Kidney glomerular epithelial cell (primary cell): ENCODE measurements at regions not wholly inside any gene's neighbourhood (a gene's known extent, or its start where the extent isn't known, plus 50 kb on each side); places are given as distances from the start of the nearest gene placed in this dataset.
A peak's percentile ranks its signal among the peaks of the same experiment; 100 is the strongest.
"Not testable (repeated sequence)": the region's sequence is repeated elsewhere in the genome, so short reads cannot be mapped to it uniquely, and the experiment has no call there.

ENCODE experiments used
- DNase-seq: peaks from one replicate; lab custom pipeline; 2025; lab: John Stamatoyannopoulos, UW

DNA sequence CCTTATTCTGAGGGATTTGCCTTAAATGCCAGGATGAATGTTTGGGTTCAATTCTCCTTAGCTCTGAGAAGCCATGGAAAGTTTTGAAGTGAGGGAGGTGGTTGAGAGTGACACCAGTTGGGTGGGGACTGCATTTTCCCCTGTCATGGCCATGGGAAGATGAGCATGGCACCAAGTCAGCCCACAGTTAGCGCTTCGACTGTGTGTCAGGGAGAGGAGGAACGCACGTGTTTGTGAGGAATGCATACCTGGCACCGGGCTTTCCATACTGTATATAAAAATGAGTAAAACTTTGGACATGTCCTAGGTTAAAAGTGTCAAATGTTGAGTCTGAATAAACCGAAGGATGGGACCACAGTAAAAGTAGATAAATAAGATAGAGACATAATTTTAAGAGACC is 187.5 kb upstream of the KL start:
- DNase-seq = no peak

- DNase-seq = peak; percentile 97
Observed at GRCh38 chr13:32829269-32829668, 187.0 kb upstream of the KL start.

GRCh38 chr13:32829676-32830335 is 186.4 kb upstream of the KL start:
- peak; percentile 98 for DNase-seq

DNA sequence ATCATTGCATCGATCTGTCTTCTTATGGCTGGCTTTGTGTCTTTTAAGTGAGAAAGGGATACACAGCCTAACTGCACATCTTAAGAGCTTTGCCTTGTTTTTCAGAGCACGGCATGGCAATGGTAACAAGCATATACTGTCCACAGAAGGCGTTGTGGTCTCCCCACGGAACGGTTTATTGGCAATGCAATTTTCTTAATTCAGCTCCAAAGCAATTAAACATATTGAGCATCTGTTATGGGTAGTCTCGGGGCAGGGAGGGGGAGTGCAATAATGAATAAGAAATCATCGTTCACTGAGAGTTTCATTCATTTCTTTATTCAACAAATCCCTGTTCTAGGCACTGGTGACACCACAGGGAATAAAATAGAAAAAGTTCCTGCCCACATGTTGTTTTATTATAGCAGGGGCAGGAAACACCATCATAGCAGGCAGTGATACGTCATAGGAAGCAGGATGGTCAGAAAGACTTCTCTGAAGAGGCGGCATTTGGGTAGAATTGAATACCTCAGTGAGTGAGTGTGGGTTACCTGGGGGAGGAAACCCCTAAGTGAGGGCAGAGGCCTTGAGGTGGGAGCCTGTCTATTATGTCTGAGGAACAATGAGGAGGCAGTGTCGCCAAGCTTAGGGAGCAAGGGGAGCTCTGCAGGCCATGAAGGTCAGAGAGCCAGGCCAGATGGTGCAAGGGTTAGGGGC is 185.7 kb upstream of the KL start:
- DNase-seq = no peak

GRCh38 chr13:32837307-32837972 is 178.8 kb upstream of the KL start:
- DNase-seq = no peak

- DNase-seq = peak; percentile 29
Observed at GRCh38 chr13:32837973-32838927, 178.0 kb upstream of the KL start.

GRCh38 chr13:32838945-32839344 is 177.3 kb upstream of the KL start:
- no peak for DNase-seq

- DNase-seq = no peak
Observed at GRCh38 chr13:32840113-32840512, 176.1 kb upstream of the KL start.

DNA sequence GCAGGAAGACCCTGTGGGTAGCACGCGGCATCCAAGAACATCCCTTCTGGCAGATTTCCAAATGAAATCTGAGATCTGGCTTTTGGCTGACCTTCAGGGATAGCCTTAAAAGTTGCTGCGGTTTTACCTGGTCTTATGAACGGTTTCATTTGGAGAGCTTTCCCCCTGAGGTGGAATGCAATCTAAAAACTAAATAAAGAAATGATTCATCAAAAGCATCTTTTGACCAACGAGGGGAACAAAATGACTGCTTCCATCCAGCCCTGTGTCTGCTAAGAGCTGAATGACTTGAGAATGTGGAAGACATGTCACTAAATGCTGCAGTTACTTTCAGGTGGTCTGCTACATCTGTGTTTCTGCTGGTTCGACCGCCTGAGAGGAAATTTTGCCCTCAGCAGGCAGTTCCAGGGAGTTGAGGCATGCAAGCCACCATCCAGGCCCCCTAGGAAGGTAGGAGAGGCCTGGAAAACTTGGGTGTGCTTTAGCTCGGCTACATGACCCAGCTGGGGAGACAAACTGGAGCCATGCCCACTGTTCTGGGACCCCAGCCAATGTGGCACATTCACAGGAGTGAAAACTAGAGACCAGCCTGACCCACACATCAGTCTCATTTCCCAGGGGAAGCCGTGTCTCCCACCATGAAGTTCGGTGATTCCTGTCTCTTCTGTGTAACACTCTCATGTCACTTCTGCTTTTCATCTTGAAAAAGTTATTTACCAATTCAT is 175.1 kb upstream of the KL start:
- no peak for DNase-seq

DNA sequence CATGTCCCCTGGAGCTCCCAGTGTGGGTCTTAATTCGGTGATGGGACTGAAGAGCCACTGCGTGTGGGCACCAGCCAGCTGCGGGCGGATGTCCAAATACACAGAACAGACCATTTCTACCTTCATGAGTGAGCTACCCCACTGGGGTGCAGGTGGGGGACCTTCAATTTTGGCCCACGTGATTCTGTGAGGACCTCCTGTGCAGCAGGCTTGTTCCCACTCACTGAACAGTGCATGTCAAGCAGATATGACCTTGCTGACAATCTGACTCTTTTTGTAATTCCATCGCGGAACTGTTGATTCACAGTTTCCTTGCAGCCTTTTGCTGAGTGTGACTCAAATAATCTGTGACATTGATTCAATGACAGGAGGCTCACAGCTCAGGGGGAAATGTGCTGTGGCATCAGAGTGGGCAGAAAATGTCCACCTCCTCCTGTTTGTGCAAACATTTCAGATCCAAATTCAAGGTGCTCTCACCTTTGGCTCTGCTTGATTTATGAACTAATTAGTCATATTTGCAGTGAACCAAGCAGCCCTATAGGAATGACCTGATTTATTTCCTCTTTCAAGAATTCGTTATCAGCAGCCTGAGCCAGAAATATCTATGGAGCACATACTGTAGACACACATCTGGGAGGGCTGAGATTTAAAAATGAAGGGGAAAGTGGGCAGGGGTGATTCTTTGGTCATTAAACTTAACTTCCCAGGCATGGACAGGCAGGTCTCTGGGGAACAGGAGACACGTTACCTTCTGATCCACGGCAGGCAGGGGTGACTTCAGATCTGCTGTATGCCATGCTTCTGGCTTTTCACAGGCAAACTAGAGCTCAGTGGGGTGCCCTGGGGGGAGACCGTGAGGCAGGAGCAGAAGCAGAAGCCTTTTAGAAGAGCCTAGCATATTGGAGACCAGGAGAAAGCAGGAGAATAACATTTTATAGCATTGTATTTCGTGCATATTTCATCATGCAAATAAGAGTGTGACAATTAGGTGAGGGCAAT is 170.0 kb upstream of the KL start:
- DNase-seq = no peak

DNA sequence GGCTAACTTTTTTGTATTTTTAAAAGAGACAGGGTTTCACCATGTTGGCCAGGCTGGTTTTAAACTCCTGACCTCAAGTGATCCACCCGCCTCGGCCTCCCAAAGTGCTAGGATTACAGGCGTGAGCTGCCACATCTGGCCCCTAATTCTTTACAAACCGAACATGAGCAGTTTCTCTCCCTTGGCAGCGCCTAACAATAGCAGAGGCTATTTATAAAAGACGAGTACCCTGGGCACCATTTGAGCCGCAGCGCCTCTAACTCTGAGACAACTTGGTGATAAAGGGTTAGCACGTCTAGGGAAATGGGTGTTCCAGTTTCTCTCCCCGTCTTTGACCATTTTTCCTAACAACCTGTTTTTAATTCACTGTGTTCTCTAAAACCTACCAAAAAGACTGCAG is 168.2 kb upstream of the KL start:
- DNase-seq = not testable (repeated sequence)

DNA sequence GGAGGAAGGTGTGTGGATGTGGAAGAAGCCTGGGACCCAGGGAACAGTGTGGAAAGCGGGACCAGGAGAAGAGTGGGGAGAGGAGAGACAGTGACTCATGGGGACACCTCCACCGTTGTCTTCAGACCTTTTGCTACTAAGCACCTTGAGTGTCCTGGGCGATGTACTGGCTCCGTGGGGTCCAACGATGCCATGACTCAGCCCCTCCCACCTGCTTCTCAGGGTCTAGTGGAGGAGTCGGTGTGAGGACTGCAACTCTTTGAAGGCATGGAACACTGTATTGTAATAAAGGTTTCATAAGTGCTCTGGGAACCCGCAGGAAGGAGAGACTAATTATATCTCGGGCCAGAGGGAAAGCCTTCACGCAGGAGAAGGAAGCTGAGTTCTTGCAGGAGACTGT is 166.9 kb upstream of the KL start:
- no peak for DNase-seq

DNA sequence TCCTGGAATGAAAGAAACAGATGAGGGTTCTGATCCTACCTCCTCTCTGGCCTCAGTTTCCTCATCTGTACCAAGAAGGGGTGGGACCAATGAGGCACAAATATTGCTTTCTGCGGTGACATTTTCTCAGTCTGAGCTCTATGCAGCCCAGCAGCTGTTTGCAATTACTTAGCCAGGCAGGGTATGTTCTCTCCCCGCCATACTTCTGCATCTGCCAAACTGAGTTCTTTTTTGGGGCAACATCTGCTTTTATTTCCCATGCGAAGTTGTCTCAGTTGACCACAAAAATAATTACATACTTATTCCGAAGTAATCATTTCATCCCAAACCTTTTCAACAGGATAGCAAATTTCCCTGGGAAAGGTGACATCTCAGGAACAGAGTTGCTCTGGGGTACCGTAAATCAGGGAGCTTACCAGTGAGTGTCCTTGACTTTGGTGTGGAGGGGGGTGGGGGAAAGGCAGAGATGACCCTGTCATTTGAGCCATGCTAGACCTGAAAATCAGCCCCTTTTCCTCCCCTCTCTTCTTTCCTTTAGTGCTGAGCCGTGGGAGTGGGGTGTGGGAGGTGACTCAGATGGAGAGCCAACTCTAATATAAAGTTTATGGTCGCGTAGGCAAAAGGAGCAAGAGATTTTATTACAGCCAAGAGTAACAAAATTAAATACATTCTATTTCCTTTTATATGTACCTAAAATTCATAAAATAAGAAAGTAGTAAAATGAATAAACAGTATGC is 165.7 kb upstream of the KL start:
- DNase-seq = no peak

DNA sequence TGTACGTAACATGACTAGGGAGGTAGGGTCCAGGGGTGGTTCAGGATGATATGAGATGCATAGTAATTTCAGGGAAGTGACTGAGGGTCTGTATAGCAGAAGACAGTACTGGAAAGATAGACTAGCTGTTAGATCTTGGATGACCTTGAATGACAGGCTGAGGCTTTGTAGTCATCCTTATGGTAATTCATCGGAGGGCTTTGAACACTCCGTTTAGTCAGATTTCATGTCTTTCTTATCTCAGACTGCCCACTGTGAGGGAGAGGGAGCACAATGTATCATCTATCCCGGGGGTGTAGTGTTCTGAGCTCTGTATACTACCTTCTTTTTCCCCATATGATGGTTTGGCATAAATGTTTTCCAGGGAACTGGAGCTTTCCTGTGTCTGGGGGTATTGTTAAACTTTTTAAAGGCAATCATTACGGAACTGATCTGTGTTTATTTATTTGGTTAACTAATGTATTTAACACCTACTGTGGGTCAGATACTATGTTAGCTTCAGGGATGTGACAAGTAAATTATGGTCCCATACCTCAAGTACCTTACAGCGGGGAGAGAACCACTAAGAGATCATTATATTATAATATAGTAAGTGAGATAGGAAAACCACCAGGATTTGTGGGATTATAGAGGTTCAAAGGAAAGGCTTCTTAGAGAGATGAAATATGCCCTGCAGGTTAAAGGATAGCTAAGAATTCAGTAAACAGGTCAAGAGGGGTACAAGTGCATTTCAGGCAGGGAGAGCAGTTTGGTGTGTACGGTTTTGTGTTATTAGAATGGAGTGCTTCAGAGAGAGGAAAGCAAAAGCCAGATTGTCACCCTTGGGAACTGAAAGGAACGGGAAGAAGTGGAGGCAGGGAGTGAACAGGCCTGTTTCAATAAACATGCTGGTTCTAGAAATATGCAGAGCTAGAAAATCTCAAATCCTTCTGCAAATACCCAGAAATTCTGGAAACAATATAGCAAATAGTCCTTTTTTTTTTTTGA is 164.8 kb upstream of the KL start:
- no peak for DNase-seq

DNA sequence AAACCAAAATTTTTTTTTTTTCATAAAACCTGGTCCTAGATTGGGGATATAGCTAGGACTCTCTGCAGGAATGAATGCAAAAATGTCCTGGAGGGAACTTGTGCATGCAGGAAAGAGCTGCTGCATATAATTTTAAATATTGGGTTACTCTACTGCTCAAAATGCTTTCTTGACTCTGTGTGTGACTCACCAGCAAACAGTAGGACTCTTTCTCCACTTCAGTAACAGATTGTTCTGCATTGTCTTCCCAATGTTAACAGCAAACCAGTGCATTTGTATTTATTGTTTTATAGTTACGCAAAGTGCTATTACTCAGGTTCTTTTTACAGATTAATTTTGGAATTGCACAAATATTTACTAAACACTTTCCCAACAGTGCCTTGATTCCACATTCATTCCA is 163.7 kb upstream of the KL start:
- no peak for DNase-seq

DNA sequence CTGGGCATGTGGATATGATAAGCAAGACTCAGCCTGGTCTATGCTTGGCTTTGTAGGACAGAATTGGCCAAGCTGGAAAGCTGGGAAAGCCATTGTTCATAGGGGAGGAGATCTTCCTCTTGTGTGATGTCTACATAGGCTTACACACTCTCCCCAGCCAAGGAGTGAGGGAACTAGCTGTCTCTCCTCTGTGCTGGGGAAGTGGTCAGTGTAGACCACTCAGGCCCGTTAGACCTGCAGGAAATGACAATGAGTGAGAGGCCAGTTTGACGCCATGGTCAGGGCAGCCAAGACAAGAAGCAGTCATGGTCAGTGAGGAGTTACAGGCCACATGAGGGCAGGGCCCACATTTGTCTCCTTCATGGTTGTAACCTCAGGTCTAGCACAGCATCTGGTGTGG is 159.1 kb upstream of the KL start:
- no peak for DNase-seq

- no peak for DNase-seq
Observed at GRCh38 chr13:32857689-32858088, 158.5 kb upstream of the KL start.

GRCh38 chr13:32859707-32860292 is 156.4 kb upstream of the KL start:
- DNase-seq = no peak
